ENCODE measurements at regions not wholly inside any gene's neighbourhood (a gene's known extent, or its start where the extent isn't known, plus 50 kb on each side); places are given as distances from the start of the nearest gene placed in this dataset.

- no peak for DNase-seq (ENCODE audit: low read depth)
Measured at GRCh38 chr9:104027295-104027694, 66.8 kb upstream of the SMC2 start.

GRCh38 chr9:104028827-104029226, 65.3 kb upstream of the SMC2 start:
- no peak for DNase-seq (ENCODE audit: low read depth)

Data from Daoy (cell line).